ENCODE measurements at regions not wholly inside any gene's neighbourhood (a gene's known extent, or its start where the extent isn't known, plus 50 kb on each side); places are given as distances from the start of the nearest gene placed in this dataset.

DNA sequence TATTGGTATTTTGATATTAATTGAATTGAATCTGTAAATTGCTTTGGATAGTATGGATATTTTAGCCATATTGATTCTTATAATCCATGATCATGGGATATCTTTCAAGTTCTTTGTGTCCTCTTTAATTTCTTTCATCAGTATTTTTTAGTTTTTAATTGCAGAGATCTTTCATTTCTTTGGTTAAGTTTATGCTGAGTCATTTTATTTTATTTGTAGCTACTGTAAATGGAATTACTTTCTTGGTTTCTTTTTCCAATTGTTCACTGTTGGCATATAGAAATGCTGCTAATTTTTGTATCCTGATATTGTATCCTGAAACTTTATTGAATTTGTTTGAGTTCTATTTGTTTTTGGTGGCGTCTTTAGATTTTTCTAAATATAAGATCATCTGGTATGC is 79.5 kb upstream of the DSEL start:
- TF ChIP-seq CTCF (conservative IDR thresholded peaks at IDR 0.05; ENCODE audit: low read depth, low read length): no peak

GRCh38 chr18:67590571-67591141 is 74.1 kb upstream of the DSEL start:
- no peak for TF ChIP-seq CTCF (conservative IDR thresholded peaks at IDR 0.05; ENCODE audit: low read depth, low read length)
- H3K4me3 ChIP-seq (ENCODE audit: low read length): no peak overlapping the region
- DNase-seq (ENCODE audit: low read depth): no peak

More for the DNA sequence above, 79.5 kb upstream of the DSEL start:
- H3K4me3 ChIP-seq (ENCODE audit: low read length): no peak overlapping the region
- no peak for DNase-seq (ENCODE audit: low read depth)

DNA sequence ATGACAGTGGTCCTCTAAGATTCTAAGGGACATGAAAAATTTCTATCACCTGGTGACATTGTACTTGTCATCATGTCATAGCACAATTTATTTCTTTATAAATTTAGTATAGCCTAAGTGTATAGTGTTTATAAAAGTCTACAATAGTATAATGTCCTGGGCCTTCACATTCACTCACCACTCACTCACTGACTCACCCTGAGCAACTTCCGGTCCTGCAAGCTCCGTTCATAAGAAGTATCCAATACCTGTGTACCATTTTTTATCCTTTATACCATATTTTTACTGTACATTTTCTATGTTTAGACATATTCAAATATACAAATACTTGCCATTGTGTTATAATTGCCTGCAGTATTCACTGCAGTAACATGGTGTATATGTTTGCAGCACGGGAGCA is 72.8 kb upstream of the DSEL start:
- no peak for TF ChIP-seq CTCF (conservative IDR thresholded peaks at IDR 0.05; ENCODE audit: low read depth, low read length)
- no peak overlapping the region for H3K4me3 ChIP-seq (ENCODE audit: low read length)
- no peak for DNase-seq (ENCODE audit: low read depth)

DNA sequence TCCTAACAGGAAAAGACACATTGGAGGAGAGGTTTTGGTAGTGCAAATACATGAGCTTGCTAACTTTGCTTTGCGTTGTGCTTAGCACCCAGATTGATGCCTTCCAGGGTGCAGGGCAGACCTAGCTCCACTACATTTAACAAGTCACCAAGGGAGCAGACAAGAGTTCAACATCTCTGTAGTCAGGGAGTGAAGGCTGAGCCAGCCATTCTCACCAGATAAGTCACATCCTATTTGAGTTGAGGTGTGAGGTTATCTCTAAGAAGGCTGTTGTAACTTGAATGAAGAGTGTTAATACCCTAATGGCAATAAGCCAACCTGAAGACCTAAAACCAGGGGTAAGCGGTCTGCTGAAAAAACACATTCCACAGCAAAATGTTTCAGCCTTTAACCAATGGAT is 69.6 kb upstream of the DSEL start:
- no peak for DNase-seq (ENCODE audit: low read depth)
- H3K4me3 ChIP-seq (ENCODE audit: low read length): no peak overlapping the region
- TF ChIP-seq CTCF (conservative IDR thresholded peaks at IDR 0.05; ENCODE audit: low read depth, low read length): no peak

DNA sequence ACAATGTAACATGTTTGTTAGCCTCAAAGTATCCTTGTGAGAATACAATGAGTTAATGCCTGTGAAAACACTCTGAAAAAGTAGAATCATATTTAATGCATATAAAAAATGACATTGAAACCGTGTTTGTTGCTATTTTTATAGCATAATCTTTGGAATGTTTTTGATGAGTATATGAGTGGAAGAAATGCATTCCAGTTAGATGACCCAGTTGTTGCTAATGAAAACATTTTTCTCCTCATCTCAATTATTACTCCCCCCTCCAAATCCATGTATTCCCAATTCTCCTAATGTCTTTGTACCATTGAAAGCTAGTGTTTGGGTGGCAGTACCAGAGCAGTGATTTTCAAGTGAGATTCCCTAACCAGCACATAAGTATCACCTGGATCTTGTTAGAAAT is 67.1 kb upstream of the DSEL start:
- no peak for TF ChIP-seq CTCF (conservative IDR thresholded peaks at IDR 0.05; ENCODE audit: low read depth, low read length)
- no peak overlapping the region for H3K4me3 ChIP-seq (ENCODE audit: low read length)
- DNase-seq (ENCODE audit: low read depth): no peak

DNA sequence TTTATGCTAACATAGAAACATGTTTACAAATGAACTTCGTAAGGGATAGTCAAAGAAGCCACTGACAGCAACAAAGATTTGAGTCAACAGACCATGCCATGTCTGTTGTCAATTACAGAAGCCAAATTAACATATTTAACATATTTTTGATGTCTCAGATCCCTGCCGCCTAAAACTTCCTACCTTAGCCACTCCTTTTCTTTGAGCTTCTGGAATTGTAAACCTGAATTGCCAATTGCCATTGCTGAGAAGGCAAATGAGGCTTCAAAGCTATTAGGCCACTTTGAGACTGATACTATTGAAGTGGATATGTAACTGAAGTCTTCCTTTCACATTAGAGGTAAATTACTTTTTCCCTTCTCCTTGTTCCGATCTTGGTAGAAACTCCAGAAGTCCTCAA is 66.0 kb upstream of the DSEL start:
- H3K4me3 ChIP-seq (ENCODE audit: low read length): no peak overlapping the region
- TF ChIP-seq CTCF (conservative IDR thresholded peaks at IDR 0.05; ENCODE audit: low read depth, low read length): no peak
- DNase-seq (ENCODE audit: low read depth): no peak

GRCh38 chr18:67581178-67581577 is 64.7 kb upstream of the DSEL start:
- no peak overlapping the region for H3K4me3 ChIP-seq (ENCODE audit: low read length)
- no peak for TF ChIP-seq CTCF (conservative IDR thresholded peaks at IDR 0.05; ENCODE audit: low read depth, low read length)
- DNase-seq (ENCODE audit: low read depth): no peak

Data from retinal pigment epithelial cell (primary cell).